HT1080 (cell line): ENCODE measurements at regions not wholly inside any gene's neighbourhood (a gene's known extent, or its start where the extent isn't known, plus 50 kb on each side); places are given as distances from the start of the nearest gene placed in this dataset.

Source experiments
- DNase-seq: peaks from one replicate; pipeline ENCODE4 v3.0.0-alpha.2; 2015; ENCODE audit warnings: low read depth

GRCh38 chr17:33352526-33352925, 59.4 kb upstream of the ASIC2 start:
- no peak for DNase-seq

GRCh38 chr17:33356266-33356665, 63.2 kb upstream of the ASIC2 start:
- no peak for DNase-seq

- no peak for DNase-seq
Observed at GRCh38 chr17:33363475-33363874, 70.4 kb upstream of the ASIC2 start.

GRCh38 chr17:33366960-33367359, 73.9 kb upstream of the ASIC2 start:
- no peak for DNase-seq

- DNase-seq = no peak
Observed at GRCh38 chr17:33369149-33369548, 76.1 kb upstream of the ASIC2 start.

GRCh38 chr17:33369876-33370275, 76.8 kb upstream of the ASIC2 start:
- DNase-seq = no peak

- DNase-seq = no peak
Observed at GRCh38 chr17:33370401-33370800, 77.3 kb upstream of the ASIC2 start.

- no peak for DNase-seq
Observed at GRCh38 chr17:33371377-33371776, 78.3 kb upstream of the ASIC2 start.

GRCh38 chr17:33373273-33373672, 80.2 kb upstream of the ASIC2 start:
- DNase-seq = no peak

- no peak for DNase-seq
Observed at GRCh38 chr17:33375103-33375502, 82.0 kb upstream of the ASIC2 start.

- no peak for DNase-seq
Observed at GRCh38 chr17:33375783-33376182, 82.7 kb upstream of the ASIC2 start.

GRCh38 chr17:33377837-33378595, 84.9 kb upstream of the ASIC2 start:
- no peak for DNase-seq

- DNase-seq = no peak
Observed at GRCh38 chr17:33381201-33381600, 88.1 kb upstream of the ASIC2 start.

GRCh38 chr17:33383488-33384023, 90.5 kb upstream of the ASIC2 start:
- no peak for DNase-seq

GRCh38 chr17:33385133-33385532, 92.0 kb upstream of the ASIC2 start:
- DNase-seq = no peak

- DNase-seq = no peak
Observed at GRCh38 chr17:33385713-33386112, 92.6 kb upstream of the ASIC2 start.

- DNase-seq = no peak
Observed at GRCh38 chr17:33387406-33387805, 94.3 kb upstream of the ASIC2 start.

- DNase-seq = peak; percentile 1
Observed at GRCh38 chr17:33389504-33390135, 96.5 kb upstream of the ASIC2 start.

- DNase-seq = peak; percentile 42
Observed at GRCh38 chr17:33390479-33391176, 97.5 kb upstream of the ASIC2 start.

GRCh38 chr17:33396818-33397217, 103.7 kb upstream of the ASIC2 start:
- DNase-seq = no peak

- DNase-seq = no peak
Observed at GRCh38 chr17:33398386-33398785, 105.3 kb upstream of the ASIC2 start.

- DNase-seq = no peak
Observed at GRCh38 chr17:33401249-33401648, 108.2 kb upstream of the ASIC2 start.
